Mesodermal cell (in vitro differentiated cells): ENCODE measurements at regions not wholly inside any gene's neighbourhood (a gene's known extent, or its start where the extent isn't known, plus 50 kb on each side); places are given as distances from the start of the nearest gene placed in this dataset.
"Not testable (repeated sequence)": the region's sequence is repeated elsewhere in the genome, so short reads cannot be mapped to it uniquely, and the experiment has no call there.

Experiments used
- H3K27ac ChIP-seq: 2 replicates; pipeline ENCODE4 v1.7.0; 2013; ENCODE audit warnings: mild to moderate bottlenecking, low read depth, low read length, moderate library complexity; ENCODE audit not compliant: severe bottlenecking
- H3K36me3 ChIP-seq: 2 replicates; pipeline ENCODE4 v1.7.1; 2013; ENCODE audit warnings: mild to moderate bottlenecking, low read length, moderate library complexity; ENCODE audit not compliant: control insufficient read depth, insufficient read depth
- H3K4me1 ChIP-seq: one replicate; pipeline ENCODE4 v1.7.1; 2013; ENCODE audit warnings: mild to moderate bottlenecking, low read length; ENCODE audit not compliant: insufficient read depth, control insufficient read depth, poor library complexity, severe bottlenecking
- H3K4me3 ChIP-seq: 2 replicates; pipeline ENCODE4 v1.7.0; 2013; ENCODE audit warnings: low read length, control low read depth, mild to moderate bottlenecking; ENCODE audit not compliant: insufficient read depth, poor library complexity, severe bottlenecking; ENCODE audit errors: extremely low read depth
- H3K9me3 ChIP-seq: 2 replicates; pipeline ENCODE4 v1.7.1; 2013; ENCODE audit warnings: mild to moderate bottlenecking, low read length, moderate library complexity; ENCODE audit not compliant: control insufficient read depth
- WGBS, 2 experiments: methylation state at CpG; one replicate each; pipeline ENCODE4 v1.1.5; 2013; ENCODE audit warnings: missing lambda C conversion rate in 2 of 2; ENCODE audit not compliant: insufficient coverage in 2 of 2; 5-methylcytosine and 5-hydroxymethylcytosine counted together

DNA sequence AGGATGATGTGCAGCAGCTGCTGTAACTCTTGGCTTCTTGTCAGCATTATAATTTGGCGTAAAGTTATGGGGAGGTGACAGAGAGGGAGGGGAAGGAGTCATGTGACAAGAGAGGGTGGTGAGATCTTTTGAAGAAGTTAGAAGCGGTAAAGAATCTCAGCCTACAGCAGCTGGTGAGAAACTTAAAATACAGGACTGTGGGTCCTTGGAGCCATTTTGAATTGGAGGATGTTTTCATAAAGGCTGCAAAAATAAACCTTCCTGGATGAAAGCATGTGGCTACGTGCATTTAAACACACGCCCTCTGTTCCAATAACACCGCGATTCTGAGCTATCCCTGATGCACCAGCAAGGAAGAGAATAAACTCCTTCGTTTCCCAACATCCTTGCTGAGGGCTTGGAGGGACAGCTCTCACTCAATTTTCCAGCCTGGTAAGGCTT, 133.7 kb downstream of the TMEM30B start:
- Histone ChIP-seq H3K4me1 (no peaks in the 10 kb centered on the region), H3K36me3 (no peaks in the 10 kb centered on the region), H3K4me3 (no peak overlapping the region), H3K27ac (no peak overlapping the region), H3K9me3 (peaks cover 28% of the 10 kb centered on the region)
- WGBS, 2 experiments: 87 to 95% methylated on average over 6 to 7 of the region's 7 CpGs

DNA sequence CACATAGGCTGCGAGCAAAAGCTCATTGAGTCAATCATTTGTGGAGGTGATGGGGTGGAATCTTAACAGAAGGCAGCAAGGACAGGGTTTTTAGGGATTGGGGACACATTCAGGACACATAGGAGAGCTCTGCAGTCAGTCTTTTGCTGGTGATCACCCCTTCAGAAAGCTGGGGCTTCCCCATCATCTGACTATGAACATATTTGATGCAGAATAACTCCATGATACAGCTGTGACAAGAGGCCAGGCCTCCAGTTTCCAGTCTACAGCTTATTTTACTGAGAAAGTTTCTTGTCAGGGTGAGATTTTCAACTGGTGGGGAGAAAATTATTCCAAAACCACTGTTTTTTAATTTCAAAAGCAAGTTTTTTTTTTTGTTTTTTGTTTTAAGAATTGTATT, 134.2 kb downstream of the TMEM30B start:
- H3K27ac ChIP-seq: no peak overlapping the region
- peaks cover 28% of the 10 kb centered on the region for H3K9me3 ChIP-seq
- no peaks in the 10 kb centered on the region for H3K36me3 ChIP-seq
- no peaks in the 10 kb centered on the region for H3K4me1 ChIP-seq
- H3K4me3 ChIP-seq: no peak overlapping the region
- WGBS, 2 experiments: 100% methylated on average over 1 of the region's 1 CpG; no CpG with 5 or more reads in 1 of the 2 experiments

DNA sequence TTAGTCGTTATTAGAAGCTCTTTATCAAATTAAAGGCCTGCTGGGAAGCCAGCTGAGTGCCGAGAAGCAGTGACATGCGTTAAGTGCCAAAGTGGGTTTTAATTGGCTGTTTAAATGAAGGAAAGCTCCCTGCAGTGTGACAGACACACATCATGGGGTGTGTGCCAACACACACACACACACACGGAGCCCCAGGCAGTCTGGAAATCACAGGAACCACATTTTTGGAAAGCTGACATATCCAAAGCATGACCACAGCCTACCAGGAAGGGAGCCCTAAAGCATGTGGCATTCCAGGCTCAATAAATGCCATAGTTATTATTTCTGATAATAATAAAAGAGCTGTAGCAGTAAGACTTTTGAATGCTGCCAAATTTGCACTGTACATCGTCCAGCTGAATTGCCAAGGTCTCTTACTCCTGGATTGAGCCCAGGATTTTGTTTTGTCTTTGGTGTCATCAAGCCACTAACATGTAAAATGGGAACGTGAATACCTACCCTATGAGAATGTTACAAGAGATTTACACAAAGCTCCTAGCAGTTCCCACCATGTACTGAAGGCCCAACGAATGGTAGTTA, 135.1 kb downstream of the TMEM30B start:
- peaks cover 28% of the 10 kb centered on the region for H3K9me3 ChIP-seq
- 69 to 85% methylated on average over 3 to 5 of the region's 7 CpGs for WGBS, 2 experiments
- H3K27ac ChIP-seq: no peak overlapping the region
- H3K36me3 ChIP-seq: no peaks in the 10 kb centered on the region
- H3K4me3 ChIP-seq: no peak overlapping the region
- H3K4me1 ChIP-seq: no peaks in the 10 kb centered on the region

DNA sequence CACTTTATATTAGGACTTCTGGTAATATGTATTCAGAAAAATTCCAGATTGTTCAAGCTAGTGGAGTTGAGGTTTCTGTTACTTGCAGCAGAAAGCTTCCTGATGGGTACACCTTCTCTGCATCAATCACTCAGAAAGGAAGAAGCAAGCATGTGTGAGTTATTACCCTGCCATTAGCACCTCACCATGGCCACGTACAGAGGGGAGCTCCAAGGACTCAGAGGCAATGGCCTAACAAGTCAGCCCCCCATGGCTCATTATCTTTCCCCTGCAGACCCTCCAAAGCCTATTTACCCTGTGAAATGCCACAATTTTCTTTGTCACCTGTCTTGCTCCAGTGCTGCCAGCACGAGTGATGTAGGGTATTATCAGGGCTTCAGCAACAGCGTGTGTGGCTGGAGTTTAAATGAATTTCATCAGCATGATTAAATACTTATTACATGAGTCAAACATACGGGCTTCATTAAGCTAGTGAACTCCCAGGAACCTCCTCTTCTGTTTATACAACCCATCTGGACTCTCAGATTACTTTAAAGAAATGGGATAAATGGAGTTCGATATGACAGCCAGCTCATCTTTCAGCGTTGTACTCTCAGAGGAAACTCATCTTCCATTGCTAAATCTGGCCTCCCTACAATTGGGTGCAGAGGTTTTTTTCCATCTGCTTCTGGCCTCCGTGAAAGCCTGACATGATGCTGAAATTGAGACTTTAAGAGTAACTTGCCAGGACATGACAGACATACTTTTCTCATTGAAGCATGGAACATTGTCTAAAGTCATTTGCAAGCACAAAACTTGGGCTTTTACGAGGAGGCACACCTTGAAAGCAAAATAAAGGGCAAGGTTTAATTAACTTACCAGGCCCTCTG, 135.9 kb downstream of the TMEM30B start:
- no peak overlapping the region for H3K4me3 ChIP-seq

DNA sequence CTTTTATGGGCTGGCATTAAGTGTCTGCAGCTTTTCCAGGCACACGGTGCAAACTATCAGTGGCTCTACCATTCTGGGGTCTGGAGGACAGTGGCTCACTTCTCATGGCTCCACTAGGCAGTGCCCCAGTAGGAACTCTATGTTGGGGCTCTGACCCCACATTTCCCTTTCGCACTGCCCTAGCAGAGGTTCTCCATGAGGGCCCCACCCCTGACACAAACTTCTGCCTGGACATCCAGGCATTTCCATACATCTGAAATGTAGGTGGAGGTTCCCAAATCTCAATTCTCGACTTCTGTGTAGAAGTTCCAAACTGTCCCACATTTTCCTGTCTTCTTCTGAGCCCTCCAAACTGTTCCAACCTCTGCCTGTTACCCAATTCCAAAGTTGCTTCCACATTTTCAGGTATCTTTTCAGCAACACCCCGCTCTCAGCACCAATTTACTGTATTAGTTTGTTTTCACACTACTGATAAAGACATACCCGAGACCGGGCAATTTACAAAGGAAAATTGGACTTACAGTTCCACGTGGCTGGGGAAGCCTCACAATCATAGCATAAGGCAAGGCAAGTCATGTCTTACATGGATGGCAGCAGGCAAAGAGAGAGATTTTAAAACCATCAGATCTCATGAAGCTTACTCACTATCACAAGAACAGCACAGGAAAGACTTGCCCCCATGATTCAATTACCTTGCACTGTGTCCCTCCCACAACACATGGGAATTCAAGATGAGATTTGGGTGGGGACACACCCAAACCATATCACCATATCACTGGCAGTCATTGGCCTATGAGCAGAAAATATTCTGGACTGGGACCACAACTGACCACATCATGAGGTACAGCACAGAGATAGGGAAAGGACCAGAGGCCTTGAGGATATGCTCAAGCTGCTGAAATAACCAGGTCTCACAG, 136.8 kb downstream of the TMEM30B start:
- H3K4me1 ChIP-seq, H3K36me3 ChIP-seq, H3K27ac ChIP-seq, H3K4me3 ChIP-seq: not testable (repeated sequence)
- peaks cover 28% of the 10 kb centered on the region for H3K9me3 ChIP-seq
- WGBS, 2 experiments: 82 to 84% methylated on average over 5 of the region's 7 CpGs

More for the DNA sequence above, 135.9 kb downstream of the TMEM30B start:
- H3K9me3 ChIP-seq: peaks cover 28% of the 10 kb centered on the region
- no peaks in the 10 kb centered on the region for H3K36me3 ChIP-seq
- WGBS, 2 experiments: 75% methylated on average over 3 to 4 of the region's 8 CpGs
- H3K27ac ChIP-seq: no peak overlapping the region
- H3K4me1 ChIP-seq: no peaks in the 10 kb centered on the region

DNA sequence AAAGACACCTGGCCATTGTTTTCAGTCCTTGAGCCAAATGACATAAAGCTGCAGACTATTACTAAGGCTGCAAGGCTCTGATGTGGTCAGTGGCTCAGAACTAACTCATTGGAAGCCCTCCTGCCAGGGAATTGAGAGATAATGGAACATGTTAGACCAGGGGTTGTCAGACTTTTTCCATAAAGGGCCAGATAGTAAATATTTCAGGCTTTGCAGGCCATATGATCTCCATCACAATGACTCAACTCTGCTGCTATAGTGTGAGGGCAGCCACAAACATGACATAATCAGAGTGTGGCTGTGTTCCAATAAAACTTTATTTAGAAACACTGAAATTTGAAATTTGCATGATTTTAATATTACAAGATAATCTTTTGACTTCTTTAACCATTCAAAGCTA, 140.3 kb downstream of the TMEM30B start:
- peaks cover 33% of the 10 kb centered on the region for H3K9me3 ChIP-seq
- no peak overlapping the region for H3K27ac ChIP-seq
- H3K4me3 ChIP-seq: no peak overlapping the region
- H3K36me3 ChIP-seq: no peaks in the 10 kb centered on the region
- H3K4me1 ChIP-seq: no peaks in the 10 kb centered on the region

DNA sequence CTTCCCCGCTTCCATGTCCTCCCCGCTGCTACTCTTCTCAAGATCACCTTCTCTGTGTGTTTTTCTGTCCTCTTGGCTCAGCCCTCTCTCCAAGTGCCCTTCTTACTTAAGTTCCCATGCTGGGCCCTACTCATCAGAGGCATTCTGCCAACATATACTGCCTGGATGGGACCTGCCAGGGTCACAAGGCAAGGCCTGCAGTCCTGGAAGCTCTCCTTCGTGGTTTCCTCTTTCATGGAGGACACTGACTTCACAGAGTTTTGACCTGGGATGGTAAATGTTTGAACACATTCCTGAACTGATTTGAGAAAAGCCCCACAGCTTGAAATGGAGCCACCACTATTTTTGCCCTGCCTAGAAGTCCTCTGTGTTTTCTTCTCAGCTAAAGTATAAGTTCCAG, 140.9 kb downstream of the TMEM30B start:
- H3K9me3 ChIP-seq: peaks cover 29% of the 10 kb centered on the region
- no peaks in the 10 kb centered on the region for H3K4me1 ChIP-seq
- WGBS, 2 experiments: 89% methylated on average over 3 of the region's 3 CpGs
- no peaks in the 10 kb centered on the region for H3K36me3 ChIP-seq
- H3K4me3 ChIP-seq: no peak overlapping the region
- H3K27ac ChIP-seq: no peak overlapping the region

DNA sequence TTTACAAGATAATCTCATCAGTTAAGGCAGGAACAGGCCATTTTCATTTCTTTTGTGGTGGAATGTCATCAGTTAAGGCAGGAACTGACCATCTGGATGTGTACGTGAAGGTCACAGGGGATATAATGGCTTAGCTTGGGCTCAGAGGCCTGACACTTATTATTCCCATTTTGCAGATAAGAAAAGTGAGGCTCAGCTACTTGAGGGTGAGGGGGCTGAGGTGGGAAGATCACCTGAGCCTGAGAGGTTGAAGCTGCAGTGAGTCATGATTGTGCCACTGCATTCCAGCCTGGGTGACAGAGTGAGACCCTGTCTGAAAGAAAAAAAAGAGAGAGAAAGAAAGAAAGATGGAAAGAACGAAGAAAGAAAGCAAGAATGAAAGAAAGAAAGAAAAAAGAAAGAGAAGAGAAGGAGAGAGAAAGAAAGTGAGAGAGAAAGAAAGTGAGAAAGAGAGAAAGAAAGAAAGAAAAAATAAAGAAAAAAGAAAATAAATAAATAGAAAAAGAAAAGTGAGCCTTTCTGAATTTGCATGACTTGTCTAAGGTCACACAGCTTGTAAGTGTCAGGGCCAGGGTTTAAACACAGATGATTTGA, 142.0 kb downstream of the TMEM30B start:
- Histone ChIP-seq H3K4me3 (no peak overlapping the region), H3K4me1 (no peaks in the 10 kb centered on the region), H3K27ac (no peak overlapping the region), H3K9me3 (peaks cover 17% of the 10 kb centered on the region), H3K36me3 (no peaks in the 10 kb centered on the region)
- 92 to 100% methylated on average over 1 to 2 of the region's 2 CpGs for WGBS, 2 experiments

DNA sequence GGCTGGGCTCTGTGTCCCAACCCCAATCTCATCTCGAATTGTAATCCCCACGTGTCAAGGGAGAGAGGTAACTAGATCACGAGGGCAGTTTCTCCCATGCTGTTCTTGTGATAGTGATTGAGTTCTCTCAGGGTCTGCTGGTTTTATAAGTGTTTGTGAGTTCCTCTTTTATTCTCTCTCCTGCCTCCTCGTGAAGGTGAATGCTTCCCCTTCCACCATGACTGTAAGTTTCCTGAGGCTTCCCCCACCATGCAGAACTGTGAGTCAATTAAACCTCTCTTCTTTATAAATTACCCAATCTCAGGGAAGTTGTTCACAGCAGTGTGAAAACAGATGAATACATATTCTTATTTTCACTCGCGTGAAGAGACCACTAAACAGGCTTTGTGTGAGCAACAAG, 148.2 kb downstream of the TMEM30B start:
- H3K36me3 ChIP-seq: no peaks in the 10 kb centered on the region
- peaks cover 5% of the 10 kb centered on the region for H3K9me3 ChIP-seq
- no peak overlapping the region for H3K4me3 ChIP-seq
- 96 to 100% methylated on average over 4 of the region's 6 CpGs for WGBS, 2 experiments
- no peak overlapping the region for H3K27ac ChIP-seq
- H3K4me1 ChIP-seq: no peaks in the 10 kb centered on the region

DNA sequence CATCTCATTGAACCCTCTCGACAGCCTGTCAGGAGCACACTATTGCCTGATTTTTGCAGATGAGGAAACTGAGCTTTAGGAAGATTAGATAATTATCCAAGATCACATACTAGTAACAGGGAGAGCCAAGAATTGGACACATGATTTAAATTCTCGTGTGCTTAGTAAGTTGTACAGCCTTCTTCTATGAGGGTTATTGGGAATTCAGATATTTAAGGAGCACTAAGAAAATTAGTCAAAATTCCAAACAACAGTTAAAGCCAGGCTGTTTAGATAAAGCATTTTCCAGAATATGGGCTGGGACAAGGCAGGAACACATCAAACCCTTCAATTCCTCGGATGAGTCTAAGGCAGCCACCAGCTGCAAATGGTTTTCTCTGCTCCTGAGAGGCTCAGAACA, 148.8 kb downstream of the TMEM30B start:
- peaks cover 2% of the 10 kb centered on the region for H3K9me3 ChIP-seq
- no peak overlapping the region for H3K4me3 ChIP-seq
- 83 to 94% methylated on average over 1 to 3 of the region's 3 CpGs for WGBS, 2 experiments
- H3K36me3 ChIP-seq: no peaks in the 10 kb centered on the region
- H3K27ac ChIP-seq: no peak overlapping the region
- no peaks in the 10 kb centered on the region for H3K4me1 ChIP-seq
